Panc1 (cell line): ENCODE measurements at regions not wholly inside any gene's neighbourhood (a gene's known extent, or its start where the extent isn't known, plus 50 kb on each side); places are given as distances from the start of the nearest gene placed in this dataset.

Source experiments
- ATAC-seq: fragments of 200-7000 bp; cut with Tn5 transposase; 2 replicates; pipeline ENCODE4 v1.9.1; 2020; ENCODE audit warnings: mild to moderate bottlenecking, moderate library complexity
- BruUV-seq: library from RNA; stranded (reverse); fragments of 400-500 nt; replicated peaks from 2 replicates; lab custom pipeline; 2021; lab: Mats Ljungman, UMichigan
- CTCF ChIA-PET: fragments of 300-600 bp; sonication (Branson Sonifier 250); formaldehyde crosslinking; loops from one replicate; lab custom pipeline; 2022; ENCODE audit warnings: antibody characterized with exemption; lab: Charles Lee
- POLR2A ChIA-PET: fragments of 300-600 bp; sonication (Branson Sonifier 250); formaldehyde crosslinking; loops from one replicate; lab custom pipeline; 2022; ENCODE audit warnings: antibody characterized with exemption; lab: Charles Lee
- DNase-seq: peaks from one replicate; pipeline ENCODE4 v3.0.0-alpha.2; 2010; ENCODE audit warnings: low read depth, low spot score
- H3K27ac ChIP-seq: 2 replicates; pipeline ENCODE4 v1.5.1; 2011; ENCODE audit warnings: mild to moderate bottlenecking, low read length, inconsistent platforms
- H3K27me3 ChIP-seq: fragments of 200-500 bp; sonication (Bioruptor generic); 2 replicates; pipeline ENCODE4 v1.6.0; 2014; ENCODE audit warnings: low read length, inconsistent platforms; ENCODE audit not compliant: control insufficient read depth, insufficient read depth
- H3K36me3 ChIP-seq: fragments of 200-500 bp; sonication (Bioruptor generic); 2 replicates; pipeline ENCODE4 v1.5.1; 2014; ENCODE audit warnings: inconsistent platforms, mild to moderate bottlenecking, low read length, moderate library complexity; ENCODE audit not compliant: control insufficient read depth, insufficient read depth
- H3K4me1 ChIP-seq: 2 replicates; pipeline ENCODE4 v1.5.1; 2011; ENCODE audit warnings: inconsistent platforms, mild to moderate bottlenecking, low read length, moderate library complexity; ENCODE audit not compliant: control insufficient read depth, insufficient read depth
- H3K4me3 ChIP-seq, 2 experiments: 2 replicates each; pipeline ENCODE4 v1.5.1; 2011 to 2012; ENCODE audit warnings: low read depth in 2 of 2, low read length in 2 of 2, mild to moderate bottlenecking in 2 of 2, inconsistent platforms in 1 of 2, moderate library complexity in 1 of 2
- H3K9me3 ChIP-seq: fragments of 200-500 bp; sonication (Bioruptor generic); 2 replicates; pipeline ENCODE4 v1.5.1; 2014; ENCODE audit warnings: low read depth, mild to moderate bottlenecking, inconsistent platforms, low read length, moderate library complexity; ENCODE audit not compliant: control insufficient read depth, insufficient read depth
- CTCF ChIP-seq: fragments of 450-650 bp; IDR thresholded peaks from 2 replicates; pipeline ENCODE4 v1.5.1; 2017; ENCODE audit warnings: mild to moderate bottlenecking
- POLR2AphosphoS5 ChIP-seq: IDR thresholded peaks from 2 replicates; pipeline ENCODE4 v1.6.1; 2012; ENCODE audit warnings: mild to moderate bottlenecking, low read depth, low read length, moderate library complexity
- REST ChIP-seq, 2 experiments: IDR thresholded peaks; 2 replicates each; pipeline ENCODE4 v1.6.1; 2011 to 2012; ENCODE audit warnings: low read depth in 2 of 2, control low read depth in 1 of 2, low read length in 1 of 2, mild to moderate bottlenecking in 1 of 2, moderate library complexity in 1 of 2; ENCODE audit not compliant: insufficient read depth in 1 of 2
- SIN3A ChIP-seq: IDR thresholded peaks from 2 replicates; pipeline ENCODE4 v1.6.1; 2012; ENCODE audit warnings: low read depth, mild to moderate bottlenecking, low read length, moderate library complexity, borderline replicate concordance; ENCODE audit not compliant: insufficient read depth
- TCF7L2 ChIP-seq: IDR thresholded peaks from 2 replicates; pipeline ENCODE4 v1.6.1; 2011; ENCODE audit warnings: mild to moderate bottlenecking, low read depth, low read length, inconsistent platforms
- in situ Hi-C: cut with HindIII; loops from 2 replicates; pipeline ENCODE4 v1.10.0; 2016; ENCODE audit warnings: low sequenced_read_pairs, low pct_unique_long_range_greater_than_20kb
- intact Hi-C: fragments of 100-400 bp; cut with micrococcal nuclease; formaldehyde crosslinking; loops from one replicate; pipeline ENCODE4 v1.10.0; 2022; ENCODE audit not compliant: unreplicated experiment

- CTCF ChIA-PET, result no interaction called here
- H3K27ac ChIP-seq, result no peak overlapping the region
- in situ Hi-C loops (no loop called here), intact Hi-C loops (no loop called here)
- POLR2A ChIA-PET, result no interaction called here
- no peaks in the 10 kb centered on the region for H3K36me3 ChIP-seq
- no peaks in the 10 kb centered on the region; the same call in 1 of the 2 replicates for H3K27me3 ChIP-seq
- DNase-seq (no peak), ATAC-seq (no peak)
- H3K4me1 ChIP-seq, result no peaks in the 10 kb centered on the region
- TF ChIP-seq TCF7L2 (no peak), POLR2AphosphoS5 (no peak), REST (IDR thresholded peaks at IDR 0.05; ENCODE audit: insufficient read depth in 1 of 2, low read depth in 2 of 2, low read length in 1 of 2) (no peak), SIN3A (no peak), CTCF (no peak)
- no peaks in the 10 kb centered on the region for H3K9me3 ChIP-seq
- H3K4me3 ChIP-seq, result no peak overlapping the region
- no TSS peak for BruUV-seq
Measured at GRCh38 chr6:168785720-168786511, 344.9 kb downstream of the SMOC2 start.

GRCh38 chr6:168784426-168784825 is 343.4 kb downstream of the SMOC2 start:
- no peaks in the 10 kb centered on the region; the same call in 1 of the 2 replicates for H3K27me3 ChIP-seq

More at GRCh38 chr6:168784426-168784825, 343.4 kb downstream of the SMOC2 start:
- ChIA-PET CTCF (no interaction called here), POLR2A (no interaction called here)
- DNase-seq (no peak), ATAC-seq (no peak)
- TF ChIP-seq POLR2AphosphoS5 (no peak), CTCF (no peak), REST (IDR thresholded peaks at IDR 0.05; ENCODE audit: insufficient read depth in 1 of 2, low read depth in 2 of 2, low read length in 1 of 2) (no peak), TCF7L2 (no peak), SIN3A (no peak)
- in situ Hi-C loops (no loop called here), intact Hi-C loops (no loop called here)
- no peaks in the 10 kb centered on the region for H3K4me1 ChIP-seq
- H3K36me3 ChIP-seq, result no peaks in the 10 kb centered on the region
- no peaks in the 10 kb centered on the region for H3K9me3 ChIP-seq
- H3K27ac ChIP-seq, result no peak overlapping the region
- BruUV-seq, result no TSS peak
- H3K4me3 ChIP-seq, result no peak overlapping the region
